ENCODE measurements at regions not wholly inside any gene's neighbourhood (a gene's known extent, or its start where the extent isn't known, plus 50 kb on each side); places are given as distances from the start of the nearest gene placed in this dataset.
"Not testable (repeated sequence)": the region's sequence is repeated elsewhere in the genome, so short reads cannot be mapped to it uniquely, and the experiment has no call there.

DNA sequence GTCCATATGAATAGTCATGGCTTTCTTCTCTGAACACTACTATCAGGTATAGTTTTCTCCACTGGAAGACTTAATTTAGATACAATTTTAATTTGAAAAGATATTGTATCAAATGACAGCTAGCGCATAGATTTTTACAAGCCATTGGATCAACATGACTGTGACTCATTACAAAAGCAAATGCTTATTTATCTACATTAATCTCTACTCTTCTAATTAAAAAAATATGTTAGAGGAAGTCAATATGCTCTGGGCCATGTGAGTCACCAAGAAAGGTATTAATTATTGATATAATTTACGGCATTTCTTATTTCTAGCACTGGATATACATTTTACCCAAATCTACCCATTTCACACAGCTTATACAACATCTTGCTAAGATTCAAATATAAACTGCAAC, 800.3 kb upstream of the GBE1 start:
- no peaks in the 10 kb centered on the region for H3K27me3 ChIP-seq (ENCODE audit: control insufficient read depth, insufficient read depth, low read length)
- ChIA-PET POLR2A (no interaction called here), CTCF (no interaction called here)
- TF ChIP-seq, protein P1, sequence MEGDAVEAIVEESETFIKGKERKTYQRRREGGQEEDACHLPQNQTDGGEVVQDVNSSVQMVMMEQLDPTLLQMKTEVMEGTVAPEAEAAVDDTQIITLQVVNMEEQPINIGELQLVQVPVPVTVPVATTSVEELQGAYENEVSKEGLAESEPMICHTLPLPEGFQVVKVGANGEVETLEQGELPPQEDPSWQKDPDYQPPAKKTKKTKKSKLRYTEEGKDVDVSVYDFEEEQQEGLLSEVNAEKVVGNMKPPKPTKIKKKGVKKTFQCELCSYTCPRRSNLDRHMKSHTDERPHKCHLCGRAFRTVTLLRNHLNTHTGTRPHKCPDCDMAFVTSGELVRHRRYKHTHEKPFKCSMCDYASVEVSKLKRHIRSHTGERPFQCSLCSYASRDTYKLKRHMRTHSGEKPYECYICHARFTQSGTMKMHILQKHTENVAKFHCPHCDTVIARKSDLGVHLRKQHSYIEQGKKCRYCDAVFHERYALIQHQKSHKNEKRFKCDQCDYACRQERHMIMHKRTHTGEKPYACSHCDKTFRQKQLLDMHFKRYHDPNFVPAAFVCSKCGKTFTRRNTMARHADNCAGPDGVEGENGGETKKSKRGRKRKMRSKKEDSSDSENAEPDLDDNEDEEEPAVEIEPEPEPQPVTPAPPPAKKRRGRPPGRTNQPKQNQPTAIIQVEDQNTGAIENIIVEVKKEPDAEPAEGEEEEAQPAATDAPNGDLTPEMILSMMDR (IDR thresholded peaks at IDR 0.05; ENCODE audit: insufficient read depth, low read depth, low read length), result no peak
- H3K4me3 ChIP-seq (ENCODE audit: low read depth, low read length), result no peak overlapping the region
- no peaks in the 10 kb centered on the region for H3K36me3 ChIP-seq (ENCODE audit: control insufficient read depth, insufficient read depth, low read length)
- DNase-seq (ENCODE audit: low read depth), result no peak

- DNase-seq (ENCODE audit: low read depth), result no peak
- H3K36me3 ChIP-seq (ENCODE audit: control insufficient read depth, insufficient read depth, low read length), result no peaks in the 10 kb centered on the region
- CTCF ChIA-PET, result no interaction called here
- H3K27me3 ChIP-seq (ENCODE audit: control insufficient read depth, insufficient read depth, low read length), result no peaks in the 10 kb centered on the region
- TF ChIP-seq, protein P1 (IDR thresholded peaks at IDR 0.05; ENCODE audit: insufficient read depth, low read depth, low read length), result no peak
- H3K4me3 ChIP-seq (ENCODE audit: low read depth, low read length), result no peak overlapping the region
- POLR2A ChIA-PET, result no interaction called here
Observed at GRCh38 chr3:82558081-82558480, 796.6 kb upstream of the GBE1 start.

GRCh38 chr3:82556113-82556512, 794.7 kb upstream of the GBE1 start:
- no peaks in the 10 kb centered on the region for H3K27me3 ChIP-seq (ENCODE audit: control insufficient read depth, insufficient read depth, low read length)
- no peak for DNase-seq (ENCODE audit: low read depth)
- H3K36me3 ChIP-seq (ENCODE audit: control insufficient read depth, insufficient read depth, low read length), result no peaks in the 10 kb centered on the region
- TF ChIP-seq, protein P1 (IDR thresholded peaks at IDR 0.05; ENCODE audit: insufficient read depth, low read depth, low read length), result no peak
- ChIA-PET CTCF (no interaction called here), POLR2A (no interaction called here)
- no peak overlapping the region for H3K4me3 ChIP-seq (ENCODE audit: low read depth, low read length)

GRCh38 chr3:82542556-82542955, 781.1 kb upstream of the GBE1 start:
- CTCF ChIA-PET; H3K27me3 ChIP-seq (ENCODE audit: control insufficient read depth, insufficient read depth, low read length); DNase-seq (ENCODE audit: low read depth); H3K36me3 ChIP-seq (ENCODE audit: control insufficient read depth, insufficient read depth, low read length); H3K4me3 ChIP-seq (ENCODE audit: low read depth, low read length); POLR2A ChIA-PET: not testable (repeated sequence)

DNA sequence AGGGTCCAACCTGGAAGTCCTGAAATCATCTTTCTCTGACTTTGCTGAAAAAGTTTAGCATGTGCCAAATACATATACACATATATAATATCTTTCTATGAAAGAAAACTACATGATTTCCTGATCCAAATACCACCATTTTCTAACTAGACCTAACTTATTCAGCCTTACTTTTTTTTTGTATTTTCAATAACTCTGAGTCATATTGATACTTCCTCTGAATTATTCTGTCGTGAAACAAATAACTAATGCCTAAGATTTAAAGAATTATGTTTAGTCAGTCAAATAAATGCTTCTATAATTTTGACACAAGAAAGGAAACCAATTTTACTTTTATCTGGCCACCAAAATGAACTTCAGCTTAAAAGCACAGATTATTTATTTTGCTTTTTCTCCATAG, 760.2 kb upstream of the GBE1 start:
- TF ChIP-seq, protein P1 (IDR thresholded peaks at IDR 0.05; ENCODE audit: insufficient read depth, low read depth, low read length), result no peak
- DNase-seq (ENCODE audit: low read depth), result no peak
- Histone ChIP-seq H3K36me3 (ENCODE audit: control insufficient read depth, insufficient read depth, low read length) (no peaks in the 10 kb centered on the region), H3K27me3 (ENCODE audit: control insufficient read depth, insufficient read depth, low read length) (no peaks in the 10 kb centered on the region), H3K4me3 (ENCODE audit: low read depth, low read length) (no peak overlapping the region)
- CTCF ChIA-PET, result no interaction called here
- POLR2A ChIA-PET, result no interaction called here

DNA sequence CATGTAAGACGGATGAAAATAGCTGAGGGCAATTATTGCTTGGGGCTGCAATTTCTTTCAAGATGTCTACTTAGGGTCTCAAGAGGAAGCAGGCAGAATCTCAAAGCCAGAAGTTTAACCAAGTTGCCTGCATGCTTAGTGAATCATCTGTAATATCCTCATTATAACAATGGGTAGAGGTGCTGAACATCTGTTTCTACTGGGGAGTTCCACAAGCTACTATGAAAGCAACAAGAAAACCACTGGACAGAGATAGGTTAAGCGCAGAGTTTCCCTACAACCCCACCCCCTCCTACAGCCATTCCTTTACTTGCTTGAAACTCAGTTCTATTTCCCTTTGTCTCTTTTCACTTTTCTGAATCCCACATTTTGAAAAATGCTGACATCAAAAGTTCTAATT, 759.4 kb upstream of the GBE1 start:
- TF ChIP-seq, protein P1 (IDR thresholded peaks at IDR 0.05; ENCODE audit: insufficient read depth, low read depth, low read length), result no peak
- Histone ChIP-seq H3K4me3 (ENCODE audit: low read depth, low read length) (no peak overlapping the region), H3K36me3 (ENCODE audit: control insufficient read depth, insufficient read depth, low read length) (no peaks in the 10 kb centered on the region), H3K27me3 (ENCODE audit: control insufficient read depth, insufficient read depth, low read length) (no peaks in the 10 kb centered on the region)
- DNase-seq (ENCODE audit: low read depth), result no peak
- ChIA-PET CTCF (no interaction called here), POLR2A (no interaction called here)
